HEK293 (cell line): ENCODE measurements at regions not wholly inside any gene's neighbourhood (a gene's known extent, or its start where the extent isn't known, plus 50 kb on each side); places are given as distances from the start of the nearest gene placed in this dataset.
"Not testable (repeated sequence)": the region's sequence is repeated elsewhere in the genome, so short reads cannot be mapped to it uniquely, and the experiment has no call there.

Source experiments
- CTCF ChIA-PET: fragments of 350-600 bp; formaldehyde crosslinking; extraction: SDS; loops from one replicate; lab custom pipeline; 2021; ENCODE audit warnings: antibody characterized with exemption; lab: Yijun Ruan, JAX
- POLR2A ChIA-PET: fragments of 300-600 bp; formaldehyde crosslinking; extraction: SDS; loops from one replicate; lab custom pipeline; 2020; ENCODE audit warnings: antibody characterized with exemption, inconsistent platforms; lab: Yijun Ruan, JAX
- H3K27ac ChIP-seq: fragments of 200-500 bp; sonication (Bioruptor generic); 2 replicates; pipeline ENCODE4 v1.5.1; 2014; ENCODE audit warnings: low read depth, low read length, control low read depth, inconsistent platforms; ENCODE audit errors: extremely low read depth
- H3K36me3 ChIP-seq, 2 experiments: fragments of 200-500 bp in 1 of 2; sonication (Bioruptor generic) in 1 of 2; 1 replicate in 1 of 2; 2 replicates in 1 of 2; pipeline ENCODE4 v1.5.1; 2014 to 2017; ENCODE audit warnings: inconsistent platforms in 2 of 2, low read length in 2 of 2; ENCODE audit not compliant: control insufficient read depth in 2 of 2, insufficient read depth in 1 of 2
- H3K4me1 ChIP-seq: fragments of 200-500 bp; sonication (Bioruptor generic); 2 replicates; pipeline ENCODE4 v1.5.1; 2014; ENCODE audit warnings: mild to moderate bottlenecking, low read length, inconsistent platforms; ENCODE audit not compliant: control insufficient read depth, insufficient read depth
- H3K4me3 ChIP-seq: 2 replicates; pipeline ENCODE4 v1.5.1; 2011; ENCODE audit warnings: low read depth, mild to moderate bottlenecking, control low read depth, low read length, moderate library complexity
- H3K9me3 ChIP-seq: fragments of 200-500 bp; sonication (Bioruptor generic); 2 replicates; pipeline ENCODE4 v1.5.1; 2014; ENCODE audit warnings: low read depth, low read length, inconsistent platforms; ENCODE audit not compliant: control insufficient read depth, insufficient read depth
- BCL11A ChIP-seq: fragments of 450-650 bp; formaldehyde crosslinking; IDR thresholded peaks from 2 replicates; pipeline ENCODE4 v1.5.1; 2016; ENCODE audit warnings: low read depth, missing biosample characterization, missing genetic modification characterization
- BCL6B ChIP-seq: fragments of 450-650 bp; formaldehyde crosslinking; IDR thresholded peaks from 2 replicates; pipeline ENCODE4 v1.5.1; 2017; ENCODE audit warnings: missing biosample characterization, missing genetic modification characterization
- IKZF3 ChIP-seq: fragments of 450-650 bp; IDR thresholded peaks from 2 replicates; pipeline ENCODE4 v1.5.0; 2018; ENCODE audit warnings: missing biosample characterization, mild to moderate bottlenecking, missing genetic modification characterization, moderate library complexity
- MYNN ChIP-seq: fragments of 450-650 bp; formaldehyde crosslinking; IDR thresholded peaks from 2 replicates; pipeline ENCODE4 v1.5.1; 2016; ENCODE audit warnings: missing biosample characterization, missing genetic modification characterization, borderline replicate concordance
- PRDM1 ChIP-seq: fragments of 450-650 bp; formaldehyde crosslinking; IDR thresholded peaks from 2 replicates; pipeline ENCODE4; 2016; ENCODE audit warnings: missing biosample characterization, missing genetic modification characterization
- YY2 ChIP-seq: fragments of 450-650 bp; formaldehyde crosslinking; IDR thresholded peaks from 2 replicates; pipeline ENCODE4 v1.5.1; 2016; ENCODE audit warnings: missing biosample characterization, missing genetic modification characterization
- ZBTB1 ChIP-seq: fragments of 450-650 bp; formaldehyde crosslinking; IDR thresholded peaks from 2 replicates; pipeline ENCODE4 v1.5.1; 2016; ENCODE audit warnings: missing biosample characterization, missing genetic modification characterization
- ZBTB10 ChIP-seq: fragments of 450-650 bp; formaldehyde crosslinking; IDR thresholded peaks from 2 replicates; pipeline ENCODE4 v1.5.1; 2016; ENCODE audit warnings: missing biosample characterization, missing genetic modification characterization
- ZBTB17 ChIP-seq: fragments of 450-650 bp; formaldehyde crosslinking; IDR thresholded peaks from 2 replicates; pipeline ENCODE4 v1.5.1; 2016; ENCODE audit warnings: missing biosample characterization, missing genetic modification characterization
- ZBTB7A ChIP-seq: fragments of 450-650 bp; formaldehyde crosslinking; IDR thresholded peaks from 2 replicates; pipeline ENCODE4 v1.5.1; 2016; ENCODE audit warnings: low read depth, missing biosample characterization, missing genetic modification characterization
- ZFP3 ChIP-seq: fragments of 450-650 bp; formaldehyde crosslinking; IDR thresholded peaks from 2 replicates; pipeline ENCODE4 v1.5.1; 2016; ENCODE audit warnings: low read depth, missing biosample characterization, missing genetic modification characterization
- ZNF16 ChIP-seq: fragments of 450-650 bp; formaldehyde crosslinking; IDR thresholded peaks from 2 replicates; pipeline ENCODE4 v1.5.1; 2016; ENCODE audit warnings: low read depth, missing biosample characterization, missing genetic modification characterization
- ZNF202 ChIP-seq: fragments of 450-650 bp; formaldehyde crosslinking; IDR thresholded peaks from 2 replicates; pipeline ENCODE4 v1.5.1; 2016; ENCODE audit warnings: missing biosample characterization, missing genetic modification characterization, borderline replicate concordance
- ZNF221 ChIP-seq: fragments of 450-650 bp; formaldehyde crosslinking; IDR thresholded peaks from 2 replicates; pipeline ENCODE4 v1.5.1; 2017; ENCODE audit warnings: missing biosample characterization, missing genetic modification characterization, borderline replicate concordance
- ZNF302 ChIP-seq: fragments of 450-650 bp; formaldehyde crosslinking; IDR thresholded peaks from 2 replicates; pipeline ENCODE4 v1.5.1; 2016; ENCODE audit warnings: missing biosample characterization, missing genetic modification characterization, low read depth
- ZNF362 ChIP-seq: fragments of 450-650 bp; formaldehyde crosslinking; IDR thresholded peaks from 2 replicates; pipeline ENCODE4 v1.5.1; 2016; ENCODE audit warnings: missing biosample characterization, missing genetic modification characterization
- ZNF544 ChIP-seq: fragments of 450-650 bp; formaldehyde crosslinking; IDR thresholded peaks from 2 replicates; pipeline ENCODE4 v1.5.0; 2017; ENCODE audit warnings: missing biosample characterization, missing genetic modification characterization
- ZNF555 ChIP-seq: fragments of 450-650 bp; formaldehyde crosslinking; conservative IDR thresholded peaks from 2 replicates; pipeline ENCODE4 v1.5.1; 2017; ENCODE audit warnings: missing biosample characterization, mild to moderate bottlenecking, missing genetic modification characterization, inconsistent platforms
- ZNF558 ChIP-seq: fragments of 450-650 bp; formaldehyde crosslinking; IDR thresholded peaks from 2 replicates; pipeline ENCODE4 v1.5.1; 2016; ENCODE audit warnings: missing biosample characterization, missing genetic modification characterization
- ZNF560 ChIP-seq: fragments of 450-650 bp; formaldehyde crosslinking; IDR thresholded peaks from 2 replicates; pipeline ENCODE4 v1.5.1; 2017; ENCODE audit warnings: missing biosample characterization, missing genetic modification characterization, borderline replicate concordance
- ZNF585B ChIP-seq: fragments of 450-650 bp; formaldehyde crosslinking; IDR thresholded peaks from 2 replicates; pipeline ENCODE4 v1.5.1; 2016; ENCODE audit warnings: missing biosample characterization, missing genetic modification characterization
- ZNF629 ChIP-seq: fragments of 450-650 bp; formaldehyde crosslinking; IDR thresholded peaks from 2 replicates; pipeline ENCODE4 v1.5.1; 2017; ENCODE audit warnings: missing biosample characterization, missing genetic modification characterization
- ZNF792 ChIP-seq: fragments of 450-650 bp; formaldehyde crosslinking; IDR thresholded peaks from 2 replicates; pipeline ENCODE4 v1.5.1; 2016; ENCODE audit warnings: missing biosample characterization, missing genetic modification characterization
- ZXDB ChIP-seq: fragments of 450-650 bp; formaldehyde crosslinking; IDR thresholded peaks from 2 replicates; pipeline ENCODE4 v1.5.1; 2016; ENCODE audit warnings: missing biosample characterization, missing genetic modification characterization

- Histone ChIP-seq H3K9me3 (no peaks in the 10 kb centered on the region), H3K4me3 (no peak overlapping the region), H3K4me1 (no peaks in the 10 kb centered on the region), H3K36me3 (no peaks in the 10 kb centered on the region), H3K27ac (no peak overlapping the region)
- POLR2A ChIA-PET, result no interaction called here
- CTCF ChIA-PET, result no interaction called here
- TF ChIP-seq ZNF362 (tag by site-specific recombination), result no peak
- TF ChIP-seq ZBTB10 (tag by site-specific recombination), result no peak
- TF ChIP-seq ZBTB17, result no peak
- no peak for TF ChIP-seq ZNF16 (tag by site-specific recombination)
- TF ChIP-seq ZNF221 (tag by site-specific recombination), result no peak
These were observed 129.4 kb upstream of the UXS1 start for GRCh38 chr2:106323337-106324013.

GRCh38 chr2:106322281-106322680 lies 128.2 kb upstream of the UXS1 start:
- no peak overlapping the region for H3K27ac ChIP-seq
- CTCF ChIA-PET, result no interaction called here
- POLR2A ChIA-PET, result no interaction called here
- no peak overlapping the region for H3K4me3 ChIP-seq
- no peaks in the 10 kb centered on the region for H3K36me3 ChIP-seq
- H3K9me3 ChIP-seq, result no peaks in the 10 kb centered on the region
- H3K4me1 ChIP-seq, result no peaks in the 10 kb centered on the region
- TF ChIP-seq ZNF560 (tag by site-specific recombination), result no peak
- no peak for TF ChIP-seq MYNN (tag by site-specific recombination)
- no peak for TF ChIP-seq ZBTB17
- no peak for TF ChIP-seq IKZF3 (tag by site-specific recombination)
- no peak for TF ChIP-seq ZNF544 (tag by site-specific recombination)
- TF ChIP-seq YY2 (tag by site-specific recombination), result no peak
- TF ChIP-seq ZNF792, result no peak
- no peak for TF ChIP-seq ZNF302
- TF ChIP-seq, all 188 proteins: peak for 0

GRCh38 chr2:106320439-106320838 lies 126.3 kb upstream of the UXS1 start:
- H3K27ac ChIP-seq, H3K9me3 ChIP-seq, POLR2A ChIA-PET, H3K36me3 ChIP-seq, H3K4me1 ChIP-seq, H3K4me3 ChIP-seq: not testable (repeated sequence)
- CTCF ChIA-PET, result interaction anchor here (0.7 kb wide), 1 partner anchor 305 kb away, joined by 5 read pairs; no protein-coding TSS in a partner anchor

- POLR2A ChIA-PET, result no interaction called here
- Histone ChIP-seq H3K4me1 (no peaks in the 10 kb centered on the region), H3K36me3 (no peaks in the 10 kb centered on the region), H3K9me3 (no peaks in the 10 kb centered on the region), H3K4me3 (no peak overlapping the region), H3K27ac (no peak overlapping the region)
- CTCF ChIA-PET, result no interaction called here
- TF ChIP-seq ZBTB7A (tag by site-specific recombination), result no peak
- TF ChIP-seq ZNF558 (tag by site-specific recombination), result no peak
- no peak for TF ChIP-seq ZNF555 (tag by site-specific recombination)
- no peak for TF ChIP-seq BCL11A (tag by site-specific recombination)
- TF ChIP-seq ZNF629 (tag by site-specific recombination), result no peak
- TF ChIP-seq ZNF585B (tag by site-specific recombination), result no peak
- no peak for TF ChIP-seq ZNF202 (tag by site-specific recombination)
- TF ChIP-seq ZXDB (tag by site-specific recombination), result no peak
- no peak for TF ChIP-seq ZBTB1 (tag by site-specific recombination)
- TF ChIP-seq PRDM1 (tag by site-specific recombination), result no peak
- no peak for TF ChIP-seq BCL6B (tag by site-specific recombination)
- no peak for TF ChIP-seq ZFP3 (tag by site-specific recombination)
These were observed 122.8 kb upstream of the UXS1 start for GRCh38 chr2:106316915-106317314.
